Fibroblast of the aortic adventitia (primary cell): ENCODE measurements at regions not wholly inside any gene's neighbourhood (a gene's known extent, or its start where the extent isn't known, plus 50 kb on each side); places are given as distances from the start of the nearest gene placed in this dataset.
"Not testable (repeated sequence)": the region's sequence is repeated elsewhere in the genome, so short reads cannot be mapped to it uniquely, and the experiment has no call there.

Source experiments
- DNase-seq: peaks from one replicate; pipeline ENCODE4 v3.0.0-alpha.2; 2010; ENCODE audit warnings: low read depth
- H3K4me3 ChIP-seq: 2 replicates; pipeline ENCODE4 v1.5.1; 2011; ENCODE audit warnings: low read depth, mild to moderate bottlenecking, control low read depth, low read length, moderate library complexity
- TF ChIP-seq, protein P1 (sequence below): IDR thresholded peaks from 2 replicates; pipeline ENCODE4 v1.5.1; 2011; ENCODE audit warnings: mild to moderate bottlenecking, low read length, control low read depth, inconsistent platforms; ENCODE audit not compliant: insufficient read depth

DNA sequence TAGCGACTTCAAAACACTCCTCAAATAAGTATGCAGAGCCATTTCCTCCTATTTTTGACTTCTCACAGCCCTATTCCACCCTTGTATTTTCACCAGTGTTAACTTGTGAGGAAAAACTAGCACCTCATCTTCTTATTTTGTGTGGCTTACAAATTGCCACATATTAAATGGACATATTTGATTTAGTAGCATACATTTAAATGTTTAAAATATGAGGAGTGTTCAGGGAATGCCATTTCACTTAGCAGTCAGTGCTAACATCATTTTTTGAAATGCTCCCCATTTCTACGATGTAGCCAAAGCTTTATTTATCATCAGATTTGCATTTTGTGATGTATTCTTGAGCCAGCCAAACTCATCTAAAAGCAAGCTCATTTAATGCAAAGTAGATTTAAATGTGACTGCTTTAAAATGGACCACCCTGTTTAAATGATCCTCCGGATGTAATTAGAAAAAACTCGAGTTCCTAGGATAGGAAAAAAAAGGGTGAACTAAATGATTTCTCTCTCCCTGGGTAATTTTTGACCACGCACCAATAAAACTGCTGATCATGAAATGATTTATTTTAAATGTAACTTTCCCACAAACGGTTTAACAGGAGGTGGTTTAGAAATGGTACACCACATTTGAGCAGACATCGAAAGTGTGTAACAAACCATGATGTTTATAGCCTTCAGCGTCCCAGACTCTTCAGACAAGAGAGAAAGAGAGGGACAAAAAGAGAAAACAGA, 172.6 kb downstream of the CD83 start:
- TF ChIP-seq, protein P1, sequence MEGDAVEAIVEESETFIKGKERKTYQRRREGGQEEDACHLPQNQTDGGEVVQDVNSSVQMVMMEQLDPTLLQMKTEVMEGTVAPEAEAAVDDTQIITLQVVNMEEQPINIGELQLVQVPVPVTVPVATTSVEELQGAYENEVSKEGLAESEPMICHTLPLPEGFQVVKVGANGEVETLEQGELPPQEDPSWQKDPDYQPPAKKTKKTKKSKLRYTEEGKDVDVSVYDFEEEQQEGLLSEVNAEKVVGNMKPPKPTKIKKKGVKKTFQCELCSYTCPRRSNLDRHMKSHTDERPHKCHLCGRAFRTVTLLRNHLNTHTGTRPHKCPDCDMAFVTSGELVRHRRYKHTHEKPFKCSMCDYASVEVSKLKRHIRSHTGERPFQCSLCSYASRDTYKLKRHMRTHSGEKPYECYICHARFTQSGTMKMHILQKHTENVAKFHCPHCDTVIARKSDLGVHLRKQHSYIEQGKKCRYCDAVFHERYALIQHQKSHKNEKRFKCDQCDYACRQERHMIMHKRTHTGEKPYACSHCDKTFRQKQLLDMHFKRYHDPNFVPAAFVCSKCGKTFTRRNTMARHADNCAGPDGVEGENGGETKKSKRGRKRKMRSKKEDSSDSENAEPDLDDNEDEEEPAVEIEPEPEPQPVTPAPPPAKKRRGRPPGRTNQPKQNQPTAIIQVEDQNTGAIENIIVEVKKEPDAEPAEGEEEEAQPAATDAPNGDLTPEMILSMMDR: no peak

DNA sequence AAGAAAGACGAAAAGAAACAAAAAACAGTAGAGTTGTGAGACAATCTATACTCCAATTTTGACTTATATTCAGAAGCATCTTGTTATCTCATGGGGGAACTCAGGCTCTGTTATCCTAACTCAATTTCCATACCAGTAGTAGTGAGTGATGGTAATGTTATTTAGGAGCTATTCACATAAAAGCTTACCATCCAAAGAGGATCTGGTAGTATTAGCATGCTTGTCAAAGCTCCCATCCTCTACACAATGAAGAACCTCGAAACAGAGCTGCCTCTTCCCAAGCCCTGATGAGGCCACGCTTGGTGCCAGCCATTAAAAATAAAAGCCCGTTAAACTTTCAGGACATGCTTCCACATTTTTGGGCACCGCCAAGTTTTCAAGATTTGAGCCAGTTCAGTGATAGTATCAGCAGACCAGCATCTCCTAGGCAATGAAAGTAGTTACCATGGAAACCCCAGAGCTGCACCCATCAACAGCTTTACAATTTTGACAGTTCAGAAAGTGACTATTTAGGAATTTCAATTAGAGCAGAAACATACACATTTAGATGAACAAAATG, 173.3 kb downstream of the CD83 start:
- TF ChIP-seq, protein P1: no peak
- DNase-seq: no peak
- no peak overlapping the region for H3K4me3 ChIP-seq

More for the DNA sequence above, 172.6 kb downstream of the CD83 start:
- no peak overlapping the region for H3K4me3 ChIP-seq
- DNase-seq: no peak

- TF ChIP-seq, protein P1: no peak
- no peak overlapping the region for H3K4me3 ChIP-seq
- DNase-seq: no peak
Observed at GRCh38 chr6:14291331-14291730, 173.8 kb downstream of the CD83 start.

- no peak overlapping the region for H3K4me3 ChIP-seq
- no peak for DNase-seq
- TF ChIP-seq, protein P1: no peak
Observed at GRCh38 chr6:14292119-14292518, 174.5 kb downstream of the CD83 start.

GRCh38 chr6:14294270-14294951, 176.8 kb downstream of the CD83 start:
- no peak overlapping the region for H3K4me3 ChIP-seq
- TF ChIP-seq, protein P1: no peak
- DNase-seq: no peak

DNA sequence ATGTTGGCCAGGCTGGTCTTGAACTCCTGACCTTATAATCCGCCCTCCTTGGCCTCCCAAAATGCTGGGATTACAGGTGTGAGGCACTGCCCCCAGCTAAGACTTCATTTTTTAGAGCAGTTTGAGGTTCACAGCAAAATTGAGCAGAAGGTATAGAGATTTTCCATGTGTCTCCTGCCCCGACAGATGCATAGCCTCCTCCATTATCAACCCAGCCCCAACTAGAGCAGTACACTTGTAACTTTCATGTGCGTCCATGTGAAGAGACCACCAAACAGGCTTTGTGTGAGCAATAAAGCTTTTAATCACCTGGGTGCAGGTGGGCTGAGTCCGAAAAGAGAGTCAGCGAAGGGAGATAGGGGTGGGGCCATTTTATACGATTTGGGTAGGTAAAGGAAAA, 179.1 kb downstream of the CD83 start:
- DNase-seq, H3K4me3 ChIP-seq: not testable (repeated sequence)

GRCh38 chr6:14297118-14297517, 179.5 kb downstream of the CD83 start:
- H3K4me3 ChIP-seq, DNase-seq: not testable (repeated sequence)

- H3K4me3 ChIP-seq, DNase-seq: not testable (repeated sequence)
Observed at GRCh38 chr6:14300189-14300588, 182.6 kb downstream of the CD83 start.

DNA sequence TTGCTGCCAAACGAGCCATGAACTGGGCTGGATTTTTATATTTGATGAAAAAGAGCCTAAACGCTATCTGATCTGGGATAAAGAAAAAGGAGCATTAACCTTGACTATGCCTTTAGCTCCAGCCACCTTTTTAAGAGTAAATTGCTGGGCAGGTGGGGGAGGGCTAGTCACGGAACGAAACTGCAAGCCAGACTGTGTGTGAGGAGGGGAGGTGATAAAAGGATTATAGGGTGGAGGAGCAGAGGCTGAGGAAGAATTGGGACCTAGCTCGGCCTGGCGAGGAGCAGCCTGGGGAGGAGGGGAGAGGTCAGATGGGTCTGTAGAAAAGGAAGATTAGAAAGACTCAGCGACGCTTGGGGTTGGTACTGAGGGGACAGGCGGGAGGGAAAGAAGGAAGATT, 183.1 kb downstream of the CD83 start:
- DNase-seq, H3K4me3 ChIP-seq: not testable (repeated sequence)

DNA sequence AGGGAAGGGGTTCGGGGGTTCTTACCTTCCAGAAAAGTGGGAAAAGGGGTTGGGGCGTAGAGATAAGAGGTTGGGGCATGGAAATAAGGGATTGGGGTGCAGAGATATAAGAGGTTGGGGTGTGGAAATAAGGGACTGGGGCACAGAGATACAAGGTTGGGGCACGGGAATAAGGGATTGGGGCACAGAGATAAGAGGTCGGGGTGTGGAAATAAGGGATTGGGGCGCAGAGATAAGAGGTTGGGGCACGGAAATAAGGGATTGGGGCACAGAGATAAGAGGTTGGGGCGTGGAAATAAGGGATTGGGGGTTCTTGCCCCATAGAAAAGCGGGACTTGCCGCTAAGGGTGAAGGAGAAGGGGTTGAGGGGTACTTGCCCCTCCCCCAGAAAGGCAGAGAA, 183.9 kb downstream of the CD83 start:
- H3K4me3 ChIP-seq, DNase-seq: not testable (repeated sequence)
